Ishikawa (cell line): ENCODE measurements at regions not wholly inside any gene's neighbourhood (a gene's known extent, or its start where the extent isn't known, plus 50 kb on each side); places are given as distances from the start of the nearest gene placed in this dataset.

Experiments
- EP300 ChIP-seq: IDR thresholded peaks from 2 replicates; pipeline ENCODE4 v1.6.1; 2012; ENCODE audit warnings: borderline replicate concordance
- TAF1 ChIP-seq: IDR thresholded peaks from 2 replicates; pipeline ENCODE4 v1.6.1; 2012; ENCODE audit warnings: low read depth, mild to moderate bottlenecking
- YY1 ChIP-seq: IDR thresholded peaks from 2 replicates; pipeline ENCODE4 v1.6.1; 2012; ENCODE audit warnings: low read depth

DNA sequence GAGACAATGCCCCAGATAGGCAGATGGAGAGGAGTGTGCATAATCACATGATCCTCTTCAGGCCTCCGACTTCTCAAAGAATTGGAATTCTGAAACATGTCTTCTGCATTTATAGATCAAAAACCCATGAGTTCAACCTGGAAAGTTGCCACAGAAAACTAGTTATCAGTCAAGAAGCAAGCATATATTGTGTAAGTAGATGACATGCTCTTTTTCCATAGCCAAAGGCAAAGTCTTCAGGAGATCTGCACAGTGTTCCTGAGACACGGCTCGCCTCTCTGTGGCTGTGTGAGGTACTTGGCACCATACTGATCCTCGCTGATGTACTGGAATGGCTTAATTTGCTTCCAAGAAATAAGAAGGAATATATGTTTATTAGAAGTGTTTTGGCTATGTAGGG is 213.5 kb upstream of the MKI67 start:
- TF ChIP-seq EP300: no peak
- TF ChIP-seq YY1: no peak
- no peak for TF ChIP-seq TAF1
